HCT116 (cell line): ENCODE measurements at regions not wholly inside any gene's neighbourhood (a gene's known extent, or its start where the extent isn't known, plus 50 kb on each side); places are given as distances from the start of the nearest gene placed in this dataset.

Source experiments
- EZH2phosphoT487 ChIP-seq: fragments of 200-600 bp; IDR thresholded peaks from 2 replicates; pipeline ENCODE4 v1.6.1; 2018; ENCODE audit warnings: antibody characterized with exemption, borderline replicate concordance
- POLR2AphosphoS5 ChIP-seq: IDR thresholded peaks from 2 replicates; pipeline ENCODE4 v1.6.1; 2011; ENCODE audit warnings: mild to moderate bottlenecking, low read depth, low read length, moderate library complexity

GRCh38 chr16:9681508-9681907, 500.7 kb downstream of the GRIN2A start:
- TF ChIP-seq EZH2phosphoT487, result no peak
- TF ChIP-seq POLR2AphosphoS5, result no peak
